Keratinocyte (primary cell): ENCODE measurements at regions not wholly inside any gene's neighbourhood (a gene's known extent, or its start where the extent isn't known, plus 50 kb on each side); places are given as distances from the start of the nearest gene placed in this dataset.

Experiments used
- DNase-seq: peaks from one replicate; pipeline ENCODE4 v3.0.0-alpha.2; 2011; ENCODE audit warnings: low read depth, missing footprints, low spot score
- FAIRE-seq: peaks from 2 replicates; lab custom pipeline; 2011; peaks lifted over from hg19 to GRCh38; lab: Jason Lieb, UNC
- H2AFZ ChIP-seq: 2 replicates; pipeline ENCODE4 v1.6.0; 2012; ENCODE audit warnings: low read length, control low read depth, inconsistent platforms; ENCODE audit not compliant: control insufficient read depth
- H3K27ac ChIP-seq: 2 replicates; pipeline ENCODE4 v1.5.1; 2011; ENCODE audit warnings: low read length; ENCODE audit not compliant: control insufficient read depth, insufficient read depth
- H3K27me3 ChIP-seq: 3 replicates; pipeline ENCODE4 v1.6.0; 2011; ENCODE audit warnings: low read length; ENCODE audit not compliant: control insufficient read depth, insufficient read depth; ENCODE audit errors: extremely low read depth
- H3K36me3 ChIP-seq, 2 experiments: 2 replicates in 1 of 2; 3 replicates in 1 of 2; pipeline ENCODE4 v1.5.1; 2011; ENCODE audit warnings: low read length in 2 of 2, mild to moderate bottlenecking in 1 of 2; ENCODE audit not compliant: control insufficient read depth in 2 of 2, insufficient read depth in 2 of 2; ENCODE audit errors: extremely low read depth in 1 of 2
- H3K4me1 ChIP-seq: 3 replicates; pipeline ENCODE4 v1.5.1; 2011; ENCODE audit warnings: low read length; ENCODE audit not compliant: control insufficient read depth, insufficient read depth; ENCODE audit errors: extremely low read depth
- H3K4me2 ChIP-seq: 3 replicates; pipeline ENCODE4 v1.6.0; 2011; ENCODE audit warnings: low read depth, low read length; ENCODE audit not compliant: control insufficient read depth, insufficient read depth; ENCODE audit errors: extremely low read depth
- H3K4me3 ChIP-seq, 3 experiments: fragments of 200-600 bp in 1 of 3; sonication (generic) in 1 of 3; 2 replicates in 2 of 3; 3 replicates in 1 of 3; pipeline ENCODE4 v1.5.1; 2011 to 2016; ENCODE audit warnings: low read length in 3 of 3, mild to moderate bottlenecking in 3 of 3, control low read depth in 2 of 3, inconsistent platforms in 1 of 3, low read depth in 1 of 3, mixed read lengths in 1 of 3, mixed run types in 1 of 3, moderate library complexity in 1 of 3; ENCODE audit not compliant: control insufficient read depth in 2 of 3, insufficient read depth in 2 of 3; ENCODE audit errors: extremely low read depth in 1 of 3
- H3K79me2 ChIP-seq: 2 replicates; pipeline ENCODE4 v1.6.0; 2012; ENCODE audit warnings: low read length; ENCODE audit not compliant: control insufficient read depth, insufficient read depth
- H3K9ac ChIP-seq: 3 replicates; pipeline ENCODE4 v1.6.0; 2011; ENCODE audit warnings: low read length; ENCODE audit not compliant: control insufficient read depth, insufficient read depth; ENCODE audit errors: extremely low read depth
- H3K9me1 ChIP-seq: 3 replicates; pipeline ENCODE4 v1.6.0; 2011; ENCODE audit warnings: low read length; ENCODE audit not compliant: control insufficient read depth, insufficient read depth; ENCODE audit errors: extremely low read depth
- H3K9me3 ChIP-seq: 2 replicates; pipeline ENCODE4 v1.5.1; 2012; ENCODE audit warnings: low read depth, low read length; ENCODE audit not compliant: control insufficient read depth
- H4K20me1 ChIP-seq: 3 replicates; pipeline ENCODE4 v1.6.0; 2011; ENCODE audit warnings: low read length; ENCODE audit not compliant: control insufficient read depth, insufficient read depth; ENCODE audit errors: extremely low read depth
- CTCF ChIP-seq, 3 experiments: IDR thresholded peaks in 1 of 3; conservative IDR thresholded peaks in 1 of 3; optimal IDR thresholded peaks in 1 of 3; 2 replicates in 2 of 3; 3 replicates in 1 of 3; pipeline versions ENCODE3 to v1.5.1; 2011; ENCODE audit warnings: low read length in 3 of 3, mild to moderate bottlenecking in 3 of 3, moderate library complexity in 2 of 3, control low read depth in 1 of 3, inconsistent platforms in 1 of 3; ENCODE audit not compliant: insufficient read depth in 2 of 3; ENCODE audit errors: extremely low read depth in 1 of 3
- EZH2 ChIP-seq: IDR thresholded peaks from one replicate; pipeline ENCODE4 v1.6.1; 2012; ENCODE audit warnings: inconsistent platforms, mild to moderate bottlenecking, low read length, moderate library complexity
- dilution Hi-C: fragments of 300-500 bp; cut with MboI; formaldehyde crosslinking; loops from one replicate; pipeline ENCODE4 v1.7.0; 2020; ENCODE audit warnings: low sequenced_read_pairs; ENCODE audit not compliant: extremely low pct_ligation_motif_present

- no peak for FAIRE-seq
- Histone ChIP-seq H3K4me3 (no peak overlapping the region), H3K9me3 (no peaks in the 10 kb centered on the region), H3K79me2 (no peaks in the 10 kb centered on the region), H3K4me2 (no peak overlapping the region), H2AFZ (no peak overlapping the region), H3K36me3 (no peaks in the 10 kb centered on the region), H3K27me3 (no peaks in the 10 kb centered on the region), H3K9me1 (no peaks in the 10 kb centered on the region), H3K27ac (no peak overlapping the region), H3K4me1 (no peaks in the 10 kb centered on the region), H3K9ac (no peak overlapping the region), H4K20me1 (no peaks in the 10 kb centered on the region)
- dilution Hi-C loops: no loop called here
- no peak for DNase-seq
- TF ChIP-seq CTCF (optimal IDR thresholded peaks at IDR 0.05 in 1 of 3, IDR thresholded peaks at IDR 0.05 in 1 of 3, conservative IDR thresholded peaks at IDR 0.05 in 1 of 3; ENCODE audit: extremely low read depth in 1 of 3, insufficient read depth in 2 of 3, low read length in 3 of 3) (no peak), EZH2 (no peak)
Observed at GRCh38 chr2:516944-517343, 160.3 kb downstream of the TMEM18 start.

GRCh38 chr2:516131-516530 is 161.1 kb downstream of the TMEM18 start:
- Histone ChIP-seq H3K27ac (no peak overlapping the region), H3K9me3 (no peaks in the 10 kb centered on the region), H4K20me1 (no peaks in the 10 kb centered on the region), H3K79me2 (no peaks in the 10 kb centered on the region), H3K4me3 (no peak overlapping the region), H3K9me1 (no peaks in the 10 kb centered on the region), H3K27me3 (no peaks in the 10 kb centered on the region), H3K36me3 (no peaks in the 10 kb centered on the region), H3K9ac (no peak overlapping the region), H3K4me2 (no peak overlapping the region), H2AFZ (no peak overlapping the region), H3K4me1 (no peaks in the 10 kb centered on the region)
- dilution Hi-C loops: no loop called here
- no peak for DNase-seq
- FAIRE-seq: no peak
- TF ChIP-seq EZH2 (no peak), CTCF (optimal IDR thresholded peaks at IDR 0.05 in 1 of 3, IDR thresholded peaks at IDR 0.05 in 1 of 3, conservative IDR thresholded peaks at IDR 0.05 in 1 of 3; ENCODE audit: extremely low read depth in 1 of 3, insufficient read depth in 2 of 3, low read length in 3 of 3) (no peak)
